ENCODE measurements at regions not wholly inside any gene's neighbourhood (a gene's known extent, or its start where the extent isn't known, plus 50 kb on each side); places are given as distances from the start of the nearest gene placed in this dataset.

- TF ChIP-seq CEBPZ (IDR thresholded peaks at IDR 0.05; ENCODE audit: borderline replicate concordance, low read depth, low read length), result no peak
- TF ChIP-seq, protein P1, sequence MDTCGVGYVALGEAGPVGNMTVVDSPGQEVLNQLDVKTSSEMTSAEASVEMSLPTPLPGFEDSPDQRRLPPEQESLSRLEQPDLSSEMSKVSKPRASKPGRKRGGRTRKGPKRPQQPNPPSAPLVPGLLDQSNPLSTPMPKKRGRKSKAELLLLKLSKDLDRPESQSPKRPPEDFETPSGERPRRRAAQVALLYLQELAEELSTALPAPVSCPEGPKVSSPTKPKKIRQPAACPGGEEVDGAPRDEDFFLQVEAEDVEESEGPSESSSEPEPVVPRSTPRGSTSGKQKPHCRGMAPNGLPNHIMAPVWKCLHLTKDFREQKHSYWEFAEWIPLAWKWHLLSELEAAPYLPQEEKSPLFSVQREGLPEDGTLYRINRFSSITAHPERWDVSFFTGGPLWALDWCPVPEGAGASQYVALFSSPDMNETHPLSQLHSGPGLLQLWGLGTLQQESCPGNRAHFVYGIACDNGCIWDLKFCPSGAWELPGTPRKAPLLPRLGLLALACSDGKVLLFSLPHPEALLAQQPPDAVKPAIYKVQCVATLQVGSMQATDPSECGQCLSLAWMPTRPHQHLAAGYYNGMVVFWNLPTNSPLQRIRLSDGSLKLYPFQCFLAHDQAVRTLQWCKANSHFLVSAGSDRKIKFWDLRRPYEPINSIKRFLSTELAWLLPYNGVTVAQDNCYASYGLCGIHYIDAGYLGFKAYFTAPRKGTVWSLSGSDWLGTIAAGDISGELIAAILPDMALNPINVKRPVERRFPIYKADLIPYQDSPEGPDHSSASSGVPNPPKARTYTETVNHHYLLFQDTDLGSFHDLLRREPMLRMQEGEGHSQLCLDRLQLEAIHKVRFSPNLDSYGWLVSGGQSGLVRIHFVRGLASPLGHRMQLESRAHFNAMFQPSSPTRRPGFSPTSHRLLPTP (IDR thresholded peaks at IDR 0.05; ENCODE audit: borderline replicate concordance, extremely low read depth, insufficient read length), result no peak
- 0 out of 2 replicates have a peak, but pooled peaks have one; percentile 15 for TF ChIP-seq JUN (IDR thresholded peaks at IDR 0.05; ENCODE audit: borderline replicate concordance, low read depth, low read length)
- no peak for TF ChIP-seq JUN (CRISPR knock-in tag; IDR thresholded peaks at IDR 0.05; ENCODE audit: borderline replicate concordance)
- TF ChIP-seq SREBF2 (CRISPR knock-in tag; IDR thresholded peaks at IDR 0.05), result no peak
- TF ChIP-seq MLX (CRISPR knock-in tag; conservative IDR thresholded peaks at IDR 0.05), result no peak
- TF ChIP-seq ZNF140 (CRISPR knock-in tag; IDR thresholded peaks at IDR 0.05), result no peak
- no peak for TF ChIP-seq PCBP1 (IDR thresholded peaks at IDR 0.05; ENCODE audit: low read depth, low read length, poor library complexity, severe bottlenecking)
- TF ChIP-seq ZBTB1 (CRISPR knock-in tag; IDR thresholded peaks at IDR 0.05; ENCODE audit: borderline replicate concordance, low read depth), result no peak
- TF ChIP-seq TEAD1 (CRISPR knock-in tag; IDR thresholded peaks at IDR 0.05), result no peak
- TF ChIP-seq GATAD2B (IDR thresholded peaks at IDR 0.05; ENCODE audit: borderline replicate concordance), result no peak
- peak in 1 of 2 experiments; percentile 51; a peak in 1 of 4 replicates for TF ChIP-seq FOXK2 (conservative IDR thresholded peaks at IDR 0.05 in 1 of 2, IDR thresholded peaks at IDR 0.05 in 1 of 2; ENCODE audit: low read depth in 2 of 2)
- no peak for TF ChIP-seq FOXJ2 (tag; IDR thresholded peaks at IDR 0.05)
- TF ChIP-seq, protein P2, sequence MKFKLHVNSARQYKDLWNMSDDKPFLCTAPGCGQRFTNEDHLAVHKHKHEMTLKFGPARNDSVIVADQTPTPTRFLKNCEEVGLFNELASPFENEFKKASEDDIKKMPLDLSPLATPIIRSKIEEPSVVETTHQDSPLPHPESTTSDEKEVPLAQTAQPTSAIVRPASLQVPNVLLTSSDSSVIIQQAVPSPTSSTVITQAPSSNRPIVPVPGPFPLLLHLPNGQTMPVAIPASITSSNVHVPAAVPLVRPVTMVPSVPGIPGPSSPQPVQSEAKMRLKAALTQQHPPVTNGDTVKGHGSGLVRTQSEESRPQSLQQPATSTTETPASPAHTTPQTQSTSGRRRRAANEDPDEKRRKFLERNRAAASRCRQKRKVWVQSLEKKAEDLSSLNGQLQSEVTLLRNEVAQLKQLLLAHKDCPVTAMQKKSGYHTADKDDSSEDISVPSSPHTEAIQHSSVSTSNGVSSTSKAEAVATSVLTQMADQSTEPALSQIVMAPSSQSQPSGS (CRISPR knock-in tag; IDR thresholded peaks at IDR 0.05), result no peak
- TF ChIP-seq EP300 (IDR thresholded peaks at IDR 0.05; ENCODE audit: low read length), result no peak
- TF ChIP-seq NR2C2 (CRISPR knock-in tag; IDR thresholded peaks at IDR 0.05), result no peak
- TF ChIP-seq NR2C2 (tag; IDR thresholded peaks at IDR 0.05), result 0 out of 2 replicates have a peak, but pooled peaks have one; percentile 21
- no peak for TF ChIP-seq ZNF699 (CRISPR knock-in tag; IDR thresholded peaks at IDR 0.05; ENCODE audit: insufficient replicate concordance)
Measured at GRCh38 chr12:75951399-75952278, 79.9 kb downstream of the PHLDA1 start (continued).
